HG03095 (cell line): ENCODE measurements at regions not wholly inside any gene's neighbourhood (a gene's known extent, or its start where the extent isn't known, plus 50 kb on each side); places are given as distances from the start of the nearest gene placed in this dataset.
A peak's percentile ranks its signal among the peaks of the same experiment; 100 is the strongest.
"Not testable (repeated sequence)": the region's sequence is repeated elsewhere in the genome, so short reads cannot be mapped to it uniquely, and the experiment has no call there.

Experiments
- ATAC-seq: cut with Tn5 transposase; IDR thresholded peaks from one replicate; pipeline ENCODE4 v1.9.1; 2021; ENCODE audit warnings: moderate library complexity; ENCODE audit not compliant: unreplicated experiment

DNA sequence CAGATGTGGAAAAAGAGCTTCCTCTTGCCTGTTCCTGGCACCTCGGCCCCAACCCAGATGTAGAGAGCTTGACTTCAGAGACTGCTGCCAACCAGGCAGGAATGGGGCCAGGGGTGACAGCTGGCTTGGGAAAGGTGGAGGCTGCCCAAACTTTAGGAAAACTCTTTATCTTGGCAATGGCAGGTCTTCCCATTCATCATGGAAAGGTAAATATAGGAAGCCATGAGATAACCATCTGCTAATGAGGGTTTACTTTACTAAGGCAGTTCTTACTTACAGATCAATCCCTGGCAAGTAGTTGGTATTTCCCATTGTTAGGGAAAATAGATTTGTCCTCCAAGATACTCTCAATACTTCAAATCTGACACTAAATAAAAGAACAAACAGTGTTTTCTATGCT, 143.1 kb upstream of the NUDT4 start:
- no peak for ATAC-seq

GRCh38 chr12:93235881-93236280, 141.8 kb upstream of the NUDT4 start:
- no peak for ATAC-seq

- ATAC-seq = no peak
Measured at GRCh38 chr12:93237235-93237915, 140.3 kb upstream of the NUDT4 start.

- not testable (repeated sequence) for ATAC-seq
Measured at GRCh38 chr12:93238512-93239262, 139.0 kb upstream of the NUDT4 start.

DNA sequence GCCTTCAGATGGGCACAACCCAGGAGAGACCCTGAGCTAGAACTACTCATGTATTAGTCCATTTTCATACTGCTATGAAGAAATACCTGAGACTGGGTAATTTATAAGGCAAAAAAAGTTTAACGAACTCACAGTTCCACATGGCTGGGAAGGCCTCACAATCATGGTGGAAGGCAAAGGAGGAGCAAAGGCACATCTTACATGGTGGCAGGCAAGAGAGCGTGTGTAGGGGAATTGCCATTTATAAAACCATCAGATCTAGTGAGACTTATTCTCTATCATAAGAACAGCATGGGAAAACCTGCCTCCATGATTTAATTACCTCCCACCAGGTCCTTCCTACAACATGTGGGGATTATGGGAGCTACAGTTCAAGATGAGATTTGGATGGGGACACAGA, 137.9 kb upstream of the NUDT4 start:
- ATAC-seq = not testable (repeated sequence)

DNA sequence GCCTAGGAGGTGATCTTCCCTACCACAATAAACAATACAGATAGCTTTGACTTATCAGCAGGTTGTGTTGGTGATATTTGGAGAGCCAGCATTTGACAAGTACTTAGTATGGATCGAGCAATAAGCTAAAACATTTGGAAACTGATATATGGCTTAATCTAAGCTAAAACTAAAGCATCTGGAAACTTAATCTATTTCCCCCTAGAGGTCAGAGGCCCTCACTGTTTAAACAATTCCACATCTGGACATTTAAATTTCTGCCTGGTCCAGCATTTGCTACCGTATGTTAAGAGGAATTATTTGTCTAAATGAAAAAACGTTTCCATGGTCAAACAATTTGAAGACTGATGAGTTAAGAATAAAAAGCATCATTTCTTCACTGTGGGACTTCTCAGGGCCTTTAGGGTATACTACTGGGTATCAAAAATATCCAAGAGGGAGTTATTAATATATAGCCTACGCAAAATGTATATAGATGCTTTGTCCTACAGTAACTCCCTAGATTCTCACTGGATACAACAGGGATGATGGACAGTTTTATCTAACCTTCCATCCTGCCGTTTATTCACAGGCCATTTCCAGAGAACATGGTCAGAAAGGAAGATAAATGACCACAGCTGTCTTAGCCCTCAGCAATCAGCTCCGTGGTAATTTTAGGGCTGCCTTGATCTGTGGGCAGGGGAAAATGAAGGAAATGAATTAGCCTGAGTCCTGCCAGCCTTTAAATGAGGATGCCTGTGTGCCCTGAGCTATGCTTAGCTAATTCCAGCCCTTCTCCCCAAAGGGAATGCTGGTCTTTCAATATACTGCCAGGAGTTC, 135.4 kb upstream of the NUDT4 start:
- no peak for ATAC-seq

DNA sequence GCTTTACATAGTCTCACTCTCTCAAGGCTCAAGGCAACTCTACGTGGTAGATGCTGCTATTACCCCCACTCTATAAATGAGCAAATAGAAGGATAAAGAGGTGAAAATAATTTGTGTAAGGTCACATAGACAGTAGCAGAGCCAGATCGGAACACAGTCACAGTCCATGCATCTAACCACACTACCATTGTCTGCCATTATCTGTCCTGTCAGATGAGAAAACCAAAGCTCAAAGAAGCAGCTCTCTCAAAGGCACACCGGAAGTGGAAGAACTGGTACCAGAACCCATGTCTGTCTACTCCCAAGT, 134.4 kb upstream of the NUDT4 start:
- no peak for ATAC-seq

DNA sequence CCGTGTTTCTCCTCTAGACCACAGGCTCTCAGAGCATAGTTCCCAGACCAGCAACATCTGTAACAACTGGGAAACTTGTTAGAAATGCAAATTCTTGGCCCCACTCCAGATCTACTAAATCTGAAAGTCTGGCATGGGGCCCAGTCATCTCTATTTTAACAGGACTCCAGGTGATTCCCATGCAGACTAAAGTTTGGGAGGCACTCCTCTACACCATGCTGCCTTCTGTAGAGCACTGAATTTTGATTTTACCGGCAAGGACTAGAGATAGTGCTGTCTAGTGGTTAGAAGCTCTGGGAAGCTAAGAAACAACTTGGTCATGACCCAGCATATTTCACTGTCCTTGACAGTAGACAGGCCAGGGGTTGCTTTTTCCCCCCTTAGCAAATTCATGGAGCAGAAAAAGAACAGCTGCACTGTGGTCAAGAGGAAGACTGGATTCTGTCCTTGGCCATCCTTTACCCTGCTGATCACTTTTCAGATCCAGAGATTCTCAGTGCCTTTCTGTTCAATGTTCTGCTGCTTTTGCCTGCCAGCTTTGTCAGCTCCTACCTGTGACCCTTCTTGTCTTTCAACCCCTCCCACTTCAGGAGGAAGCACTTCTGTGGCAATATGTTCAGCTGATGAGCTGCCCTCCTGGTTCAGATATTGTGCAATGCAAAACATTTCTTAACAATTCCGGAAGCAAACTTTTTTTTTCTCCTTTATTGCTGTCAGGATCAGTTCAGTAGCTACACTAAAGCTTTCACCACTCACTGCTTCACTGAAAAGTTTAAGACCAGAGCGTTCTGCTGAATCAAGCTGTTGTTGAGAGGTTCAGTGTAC, 133.8 kb upstream of the NUDT4 start:
- peak; percentile 34 for ATAC-seq

DNA sequence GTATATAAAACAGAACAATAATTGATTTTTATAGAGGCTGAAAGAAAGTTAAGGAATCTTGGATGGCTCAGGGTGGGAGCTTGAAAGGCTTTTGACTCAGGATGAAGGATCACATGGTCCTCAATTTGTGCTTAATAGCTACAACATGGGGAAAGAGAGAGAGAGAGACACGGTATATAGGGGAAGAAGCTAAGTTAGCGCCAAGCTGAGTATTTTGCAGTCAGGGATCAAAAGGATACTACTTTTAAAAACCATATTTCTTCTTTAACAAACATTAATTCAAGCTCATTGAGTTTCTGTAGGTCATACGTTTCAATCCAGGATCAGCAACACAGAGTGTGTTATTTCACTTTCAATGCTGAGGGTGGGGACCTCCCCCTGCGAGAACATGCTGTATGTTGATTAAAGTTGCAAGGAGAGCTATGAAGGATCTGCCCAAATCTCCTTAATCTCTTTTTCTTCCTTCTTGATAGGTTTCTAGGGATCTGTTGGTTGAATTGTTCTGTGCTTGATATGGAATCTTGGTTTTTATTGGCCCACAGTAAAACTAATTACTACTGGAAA, 133.1 kb upstream of the NUDT4 start:
- ATAC-seq = peak; percentile 30

DNA sequence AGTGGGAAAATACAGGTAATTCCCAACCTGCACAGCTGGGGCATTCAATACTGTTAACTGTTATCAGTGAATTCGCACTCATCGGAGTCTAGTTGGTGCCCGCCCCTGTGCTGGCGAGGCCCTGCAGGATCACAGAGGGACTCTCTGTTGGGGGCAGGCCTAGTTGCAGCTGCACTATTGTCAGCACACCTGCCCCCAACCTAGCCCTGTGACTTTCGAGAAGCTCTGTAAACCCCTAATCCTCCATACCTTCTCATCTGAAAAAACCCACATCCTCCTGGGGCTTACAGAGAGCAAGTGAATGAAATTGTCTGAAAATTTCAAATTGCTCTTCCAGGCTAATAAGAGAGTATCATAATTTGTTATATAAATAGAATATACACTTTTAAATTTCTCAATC, 132.2 kb upstream of the NUDT4 start:
- ATAC-seq = peak; percentile 67

DNA sequence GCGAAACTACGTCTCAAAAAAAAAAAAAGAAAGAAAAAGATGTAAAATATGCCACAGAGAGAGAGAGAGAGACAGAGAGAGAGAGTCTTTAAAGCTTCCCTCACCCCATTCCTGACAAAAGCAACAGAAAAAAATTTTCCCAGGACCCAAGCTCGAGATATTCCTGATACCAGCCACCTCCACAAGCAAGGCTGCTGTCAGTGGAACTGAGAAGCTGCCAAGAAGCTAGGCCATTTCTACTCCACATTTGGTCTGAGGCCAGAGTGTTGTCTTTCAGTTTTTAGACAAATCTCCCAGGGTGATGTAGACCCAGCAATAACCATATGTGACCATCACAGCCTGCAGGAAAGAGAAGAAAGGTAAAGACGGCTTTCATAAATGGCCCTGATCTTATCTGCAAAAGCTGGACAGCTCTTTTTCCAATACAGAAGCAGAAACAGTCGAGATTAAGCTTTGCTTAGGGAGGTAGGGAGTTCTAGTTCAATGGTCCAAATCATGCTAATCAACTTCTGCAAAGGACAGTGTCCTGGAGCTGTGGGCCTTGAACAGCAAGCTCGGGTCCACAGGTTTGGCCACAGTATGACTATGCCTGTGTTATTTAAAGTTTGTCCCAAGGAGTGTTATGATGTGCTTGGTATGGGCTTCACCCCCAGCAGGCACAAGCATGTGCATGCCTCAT, 130.3 kb upstream of the NUDT4 start:
- ATAC-seq = no peak

DNA sequence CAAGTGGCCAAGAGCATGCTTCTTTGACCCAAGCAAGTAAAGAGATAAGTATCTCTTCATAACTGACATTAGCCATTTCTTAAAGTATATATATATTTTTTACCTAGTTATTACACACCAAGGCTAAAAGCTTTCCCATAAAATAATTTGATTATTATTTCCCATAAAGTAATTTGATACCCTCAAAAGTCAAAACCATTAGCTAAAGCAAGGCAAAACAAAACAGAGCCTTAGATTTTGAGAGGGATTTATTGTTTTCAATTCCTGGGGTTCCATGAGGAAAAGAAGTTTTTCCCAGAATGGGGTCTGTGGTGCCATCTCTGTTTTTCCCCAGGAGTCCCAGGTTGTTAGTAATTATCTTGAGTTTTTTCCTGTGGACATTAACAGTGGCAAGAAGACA, 125.5 kb upstream of the NUDT4 start:
- ATAC-seq = no peak

- ATAC-seq = no peak
Measured at GRCh38 chr12:93254911-93255310, 122.8 kb upstream of the NUDT4 start.

- ATAC-seq = no peak
Measured at GRCh38 chr12:93256256-93256969, 121.3 kb upstream of the NUDT4 start.

- no peak for ATAC-seq
Measured at GRCh38 chr12:93261505-93262094, 116.1 kb upstream of the NUDT4 start.

DNA sequence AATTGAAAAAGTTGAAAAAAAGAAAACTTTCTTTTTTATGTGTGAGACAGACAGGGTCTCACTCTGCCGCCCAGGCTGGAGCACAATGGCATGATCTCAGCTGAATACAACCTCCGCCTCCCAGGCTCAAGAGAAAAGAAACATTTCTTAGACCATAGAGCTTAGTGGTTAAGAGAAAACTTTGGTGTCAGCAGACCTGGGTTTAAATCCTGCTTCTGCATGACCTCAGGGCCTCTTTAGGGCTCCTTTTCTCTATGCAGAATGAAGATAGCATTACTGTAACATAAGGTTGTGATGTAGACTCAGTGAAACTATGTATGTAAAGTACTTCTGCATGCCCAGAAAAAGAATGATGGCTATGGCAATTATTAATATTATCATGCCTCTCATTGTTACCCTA, 104.7 kb upstream of the NUDT4 start:
- no peak for ATAC-seq

DNA sequence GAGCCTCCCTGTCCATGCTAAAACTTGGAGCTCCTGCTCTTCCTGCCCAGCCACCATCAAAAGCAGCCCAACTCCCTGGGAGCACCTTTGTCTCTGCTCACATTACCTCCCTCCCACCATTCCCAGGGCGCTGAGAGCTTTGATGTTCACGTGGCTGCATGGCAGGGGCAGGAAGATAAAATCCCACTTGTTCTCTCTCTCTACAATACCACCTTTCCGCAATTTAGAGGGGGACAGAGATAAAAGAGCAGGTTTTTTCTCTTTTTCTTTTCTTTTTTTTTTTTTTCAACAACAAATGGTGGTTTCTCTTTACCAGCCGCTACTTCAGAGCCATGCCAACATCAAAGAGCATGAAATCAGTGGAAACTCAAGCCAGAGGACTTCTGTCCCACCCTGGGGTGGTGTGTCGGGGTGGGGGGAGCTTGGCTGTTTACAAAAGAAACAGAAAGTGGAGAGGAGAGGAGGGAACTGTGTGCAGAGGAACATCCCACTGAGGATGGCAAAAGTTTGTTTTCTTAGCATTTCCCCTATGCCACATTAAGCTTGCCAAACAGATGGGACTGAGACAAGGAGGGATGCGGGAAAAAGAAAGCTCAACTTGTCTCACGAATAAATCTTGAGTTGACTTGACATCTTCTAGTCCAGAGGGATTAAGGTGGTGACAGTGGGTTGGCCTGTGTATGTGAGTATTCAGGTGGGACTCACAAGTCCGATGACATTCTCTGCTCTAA, 103.7 kb upstream of the NUDT4 start:
- no peak for ATAC-seq

GRCh38 chr12:93274937-93275336, 102.8 kb upstream of the NUDT4 start:
- ATAC-seq = no peak

DNA sequence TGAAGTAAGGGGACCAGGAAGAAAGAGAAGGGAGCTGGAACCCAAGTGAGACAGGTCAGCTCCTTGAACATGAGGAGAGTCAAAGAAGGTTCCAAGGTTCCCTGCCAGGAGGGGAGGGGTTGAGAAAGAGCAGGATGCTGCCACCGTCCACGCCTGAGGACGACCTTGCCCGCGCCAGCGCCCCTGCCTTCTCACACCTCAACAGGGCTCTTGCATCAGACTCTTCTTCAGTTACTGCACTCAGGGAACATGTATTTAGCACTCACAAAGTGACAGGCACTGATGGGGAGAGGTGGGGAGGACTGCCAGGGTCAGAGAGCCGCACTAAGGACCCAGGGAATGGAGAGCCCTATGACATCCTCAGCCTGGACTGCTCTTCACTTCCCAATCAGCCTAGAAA, 102.1 kb upstream of the NUDT4 start:
- no peak for ATAC-seq
